Hematopoietic multipotent progenitor cell treated with erythropoietin and hydrocortisone succinate and interleukin-3 and kit ligand, for 4 days (in vitro differentiated cells): ENCODE measurements at regions not wholly inside any gene's neighbourhood (a gene's known extent, or its start where the extent isn't known, plus 50 kb on each side); places are given as distances from the start of the nearest gene placed in this dataset.

Experiments
- DNase-seq: peaks from one replicate; pipeline ENCODE4 v3.0.0-alpha.2; 2015

DNA sequence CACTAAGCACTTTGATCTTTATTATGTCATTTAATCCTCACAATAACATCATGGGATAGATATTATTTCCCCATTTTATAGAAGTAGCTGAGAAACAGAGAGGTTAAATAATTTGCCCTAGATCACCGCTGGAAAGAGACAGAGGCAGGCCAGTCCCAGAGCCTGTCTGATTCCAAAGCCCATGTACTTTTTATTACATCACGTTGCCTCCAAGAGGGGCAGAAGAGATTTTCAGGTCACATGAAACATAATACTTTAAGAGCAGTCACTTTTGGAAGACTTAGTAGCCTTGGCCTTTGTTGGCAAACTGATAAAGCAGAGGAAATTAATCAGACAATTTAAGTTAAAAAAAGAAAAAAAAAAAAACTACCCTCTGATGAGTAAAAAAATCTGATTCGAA, 200.2 kb upstream of the ARHGAP20 start:
- DNase-seq = no peak

GRCh38 chr11:110910384-110910783, 198.1 kb upstream of the ARHGAP20 start:
- DNase-seq = no peak

- DNase-seq = no peak
These were observed 197.1 kb upstream of the ARHGAP20 start for GRCh38 chr11:110909336-110909735.

DNA sequence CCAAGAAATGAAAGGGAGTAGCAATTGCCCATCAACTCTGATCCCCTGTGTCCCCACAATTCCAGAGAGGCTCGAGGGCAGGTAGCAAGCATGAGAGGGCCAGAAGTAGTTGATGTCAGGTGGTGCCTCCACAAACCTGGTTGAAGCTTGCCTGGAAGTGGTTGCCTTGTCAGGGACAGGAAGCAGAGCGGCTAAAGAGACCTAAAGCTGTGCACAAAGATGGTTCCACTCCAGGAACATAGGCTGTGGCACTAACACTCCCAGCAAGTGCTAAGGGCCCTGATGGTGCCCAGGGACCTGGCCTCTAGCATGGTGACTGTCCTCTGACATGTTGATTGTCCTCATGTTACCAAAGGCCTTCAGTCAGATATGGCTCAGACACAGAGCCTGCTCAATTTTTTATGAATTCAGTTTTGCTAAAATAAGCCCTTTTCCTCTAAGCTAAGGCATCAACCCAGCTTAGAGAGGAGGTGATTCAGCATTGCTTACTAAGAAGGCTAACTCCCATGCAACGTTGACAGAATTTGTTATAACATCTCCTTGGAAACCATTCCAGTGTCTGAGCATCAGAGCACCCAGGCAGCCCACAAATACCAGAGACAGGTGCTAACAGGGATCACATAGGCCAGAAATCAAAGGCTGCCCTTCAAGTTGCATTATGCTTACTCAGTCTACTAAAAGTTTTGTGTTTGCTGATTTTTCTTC, 196.3 kb upstream of the ARHGAP20 start:
- no peak for DNase-seq

GRCh38 chr11:110907629-110908028, 195.4 kb upstream of the ARHGAP20 start:
- DNase-seq = peak; percentile 89

- no peak for DNase-seq
These were observed 191.6 kb upstream of the ARHGAP20 start for GRCh38 chr11:110903830-110904229.

- DNase-seq = no peak
These were observed 191.1 kb upstream of the ARHGAP20 start for GRCh38 chr11:110903378-110903777.

- no peak for DNase-seq
These were observed 189.2 kb upstream of the ARHGAP20 start for GRCh38 chr11:110901441-110901840.

- DNase-seq = no peak
These were observed 188.2 kb upstream of the ARHGAP20 start for GRCh38 chr11:110900426-110900825.

- no peak for DNase-seq
These were observed 184.8 kb upstream of the ARHGAP20 start for GRCh38 chr11:110897035-110897434.

DNA sequence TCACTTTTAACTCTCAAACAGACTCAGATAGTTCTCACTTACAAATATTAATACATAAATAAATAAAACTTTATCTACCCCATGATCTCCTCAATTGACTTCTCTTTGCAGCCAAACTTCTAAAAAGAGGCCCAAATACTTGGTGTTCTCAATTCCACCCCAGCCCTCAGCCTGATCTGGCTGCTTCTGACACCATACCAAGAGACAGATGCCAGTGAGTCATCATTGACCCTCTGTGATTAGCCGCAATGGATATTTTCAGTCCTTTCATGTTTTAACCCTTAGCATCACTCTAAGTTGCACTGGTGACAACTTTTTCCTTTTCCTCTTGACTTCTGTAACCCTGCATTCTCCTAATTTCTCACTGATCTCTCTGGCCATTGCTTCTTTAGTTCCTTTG, 184.1 kb upstream of the ARHGAP20 start:
- no peak for DNase-seq

DNA sequence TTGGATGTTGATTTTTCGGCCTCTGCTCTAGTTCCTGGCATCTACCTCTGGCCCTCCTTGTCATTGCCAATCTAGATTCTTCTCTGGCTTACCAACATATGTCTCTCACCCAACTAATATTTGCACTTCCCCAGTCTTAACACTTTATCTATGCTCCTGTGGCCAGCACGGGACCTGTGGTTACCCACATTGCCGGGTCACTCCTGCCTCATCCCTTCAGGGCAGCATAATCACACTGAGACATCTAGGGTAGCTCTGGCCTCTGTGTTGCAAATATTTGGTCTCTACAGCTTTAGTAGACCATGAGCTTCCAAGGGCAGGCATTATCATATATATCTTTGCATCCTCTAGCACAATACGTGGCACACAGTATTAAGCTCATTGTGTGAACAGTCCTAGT, 182.0 kb upstream of the ARHGAP20 start:
- DNase-seq = peak; percentile 87

GRCh38 chr11:110892741-110893285, 180.6 kb upstream of the ARHGAP20 start:
- no peak for DNase-seq

- no peak for DNase-seq
These were observed 179.2 kb upstream of the ARHGAP20 start for GRCh38 chr11:110891411-110891810.

DNA sequence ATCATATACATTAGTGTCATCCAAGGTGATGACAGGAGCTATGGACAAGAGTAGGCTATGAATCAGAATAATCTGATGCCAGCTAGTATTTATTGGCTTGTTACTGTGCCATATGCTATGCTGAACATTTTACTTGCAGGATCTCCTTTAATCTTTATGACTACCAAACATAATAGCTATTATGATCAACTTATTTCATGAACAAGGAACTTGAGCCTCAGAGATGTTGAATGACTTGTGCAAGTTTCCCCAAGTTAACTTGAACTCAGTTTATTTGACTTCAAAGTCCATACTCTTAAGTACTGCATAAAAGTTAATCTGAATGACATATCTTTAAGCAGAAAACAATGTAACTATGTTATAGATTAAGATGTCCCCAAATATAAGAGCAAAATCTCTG, 178.8 kb upstream of the ARHGAP20 start:
- DNase-seq = no peak

GRCh38 chr11:110886288-110886970, 174.2 kb upstream of the ARHGAP20 start:
- no peak for DNase-seq

DNA sequence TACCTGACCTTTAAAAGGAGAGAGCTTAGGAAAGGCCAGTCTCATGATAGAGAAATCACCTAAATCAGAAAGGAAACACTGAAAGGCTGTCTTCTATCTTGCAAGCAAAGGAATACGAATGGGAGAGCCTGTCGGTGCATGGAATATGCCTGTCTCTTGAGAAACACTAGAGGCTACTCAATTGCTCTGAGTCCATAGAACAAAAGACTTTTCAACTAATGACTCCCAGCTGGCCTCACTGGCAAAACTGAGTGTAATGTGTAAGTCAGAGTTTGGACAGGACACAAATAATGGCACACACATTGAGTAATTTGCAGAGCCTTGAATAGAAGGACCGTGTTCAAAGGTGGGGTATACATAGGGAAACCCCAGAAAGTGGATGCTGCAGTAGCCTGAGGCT, 171.0 kb upstream of the ARHGAP20 start:
- DNase-seq = no peak

DNA sequence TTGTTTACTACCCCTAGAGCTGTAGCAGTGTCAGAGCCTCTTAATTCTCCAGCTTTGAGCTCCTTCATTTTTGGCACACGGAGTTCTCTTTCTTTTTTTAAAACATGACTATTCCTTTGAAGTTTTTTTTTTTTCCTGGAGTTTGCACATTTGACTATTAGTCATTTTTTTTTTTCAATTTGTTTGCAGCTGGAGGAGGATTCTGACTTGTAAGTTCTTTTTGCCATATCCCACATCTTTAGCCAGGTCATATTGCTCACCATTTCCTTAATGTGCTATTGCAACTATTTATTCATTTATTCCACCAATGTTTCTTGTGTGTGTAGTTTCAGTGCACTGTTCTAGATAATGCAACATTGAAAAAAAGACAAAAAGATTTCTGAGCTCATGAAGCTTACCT, 166.3 kb upstream of the ARHGAP20 start:
- no peak for DNase-seq

DNA sequence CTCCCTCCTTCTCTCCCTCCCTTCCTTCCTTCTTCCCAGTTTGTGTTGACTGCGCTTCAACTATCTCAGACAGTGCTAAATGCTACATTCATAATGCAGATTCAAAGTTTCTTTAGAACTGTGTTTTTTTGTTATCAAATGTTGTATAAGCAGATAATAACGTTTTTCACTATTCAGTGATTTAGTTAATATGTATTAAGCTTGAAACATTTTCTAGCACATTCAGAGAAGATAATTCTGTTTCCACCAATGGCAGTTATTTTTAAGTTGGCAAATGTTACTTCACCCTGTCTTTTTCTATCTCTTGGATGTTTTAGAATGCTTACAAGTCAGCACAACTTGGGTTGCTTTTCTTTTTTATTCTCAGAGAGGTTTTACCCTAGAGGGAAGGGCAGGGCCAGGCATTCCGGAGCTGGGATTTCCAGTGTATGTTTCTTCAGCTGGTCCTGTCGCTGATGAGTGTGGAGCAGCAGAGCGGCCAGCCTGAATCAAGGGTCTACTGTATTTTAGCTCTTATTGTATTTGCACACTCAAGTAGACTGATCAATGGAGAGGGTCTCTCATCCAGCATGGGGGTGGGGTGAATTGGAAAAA, 162.3 kb upstream of the ARHGAP20 start:
- no peak for DNase-seq

GRCh38 chr11:110873975-110874374, 161.7 kb upstream of the ARHGAP20 start:
- DNase-seq = no peak

- DNase-seq = no peak
These were observed 158.7 kb upstream of the ARHGAP20 start for GRCh38 chr11:110870816-110871522.

GRCh38 chr11:110867951-110868350, 155.7 kb upstream of the ARHGAP20 start:
- no peak for DNase-seq

GRCh38 chr11:110866081-110866480, 153.8 kb upstream of the ARHGAP20 start:
- no peak for DNase-seq
